ENCODE measurements at regions not wholly inside any gene's neighbourhood (a gene's known extent, or its start where the extent isn't known, plus 50 kb on each side); places are given as distances from the start of the nearest gene placed in this dataset.
"Not testable (repeated sequence)": the region's sequence is repeated elsewhere in the genome, so short reads cannot be mapped to it uniquely, and the experiment has no call there.

DNA sequence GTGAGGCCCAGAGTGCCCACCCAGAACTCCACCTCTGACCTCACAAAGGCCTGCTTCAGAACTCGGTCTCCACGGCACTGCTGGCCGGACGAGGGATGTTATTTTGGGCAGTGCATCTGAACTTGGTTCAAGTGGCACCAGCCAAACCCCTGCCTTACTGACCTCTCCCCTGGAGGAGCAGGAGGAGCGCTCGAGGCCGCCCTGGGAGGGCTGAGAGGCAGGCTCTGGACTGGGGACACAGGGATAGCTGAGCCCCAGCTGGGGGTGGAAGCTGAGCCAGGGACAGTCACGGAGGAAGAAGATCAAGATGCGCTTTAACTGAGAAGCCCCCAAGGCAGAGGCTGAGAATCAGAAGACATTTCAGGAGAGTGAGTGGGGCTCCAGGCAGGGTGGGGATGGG is 284.2 kb upstream of the TEKT4 start:
- TF ChIP-seq, protein P1, sequence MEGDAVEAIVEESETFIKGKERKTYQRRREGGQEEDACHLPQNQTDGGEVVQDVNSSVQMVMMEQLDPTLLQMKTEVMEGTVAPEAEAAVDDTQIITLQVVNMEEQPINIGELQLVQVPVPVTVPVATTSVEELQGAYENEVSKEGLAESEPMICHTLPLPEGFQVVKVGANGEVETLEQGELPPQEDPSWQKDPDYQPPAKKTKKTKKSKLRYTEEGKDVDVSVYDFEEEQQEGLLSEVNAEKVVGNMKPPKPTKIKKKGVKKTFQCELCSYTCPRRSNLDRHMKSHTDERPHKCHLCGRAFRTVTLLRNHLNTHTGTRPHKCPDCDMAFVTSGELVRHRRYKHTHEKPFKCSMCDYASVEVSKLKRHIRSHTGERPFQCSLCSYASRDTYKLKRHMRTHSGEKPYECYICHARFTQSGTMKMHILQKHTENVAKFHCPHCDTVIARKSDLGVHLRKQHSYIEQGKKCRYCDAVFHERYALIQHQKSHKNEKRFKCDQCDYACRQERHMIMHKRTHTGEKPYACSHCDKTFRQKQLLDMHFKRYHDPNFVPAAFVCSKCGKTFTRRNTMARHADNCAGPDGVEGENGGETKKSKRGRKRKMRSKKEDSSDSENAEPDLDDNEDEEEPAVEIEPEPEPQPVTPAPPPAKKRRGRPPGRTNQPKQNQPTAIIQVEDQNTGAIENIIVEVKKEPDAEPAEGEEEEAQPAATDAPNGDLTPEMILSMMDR (IDR thresholded peaks at IDR 0.05; ENCODE audit: insufficient read depth, low read length), result not testable (repeated sequence)
- TF ChIP-seq SPI1 (IDR thresholded peaks at IDR 0.05; ENCODE audit: borderline replicate concordance, low read depth), result not testable (repeated sequence)
